Fibroblast of the aortic adventitia (primary cell): ENCODE measurements at regions not wholly inside any gene's neighbourhood (a gene's known extent, or its start where the extent isn't known, plus 50 kb on each side); places are given as distances from the start of the nearest gene placed in this dataset.

ENCODE experiments used
- DNase-seq: peaks from one replicate; pipeline ENCODE4 v3.0.0-alpha.2; 2010; ENCODE audit warnings: low read depth
- H3K4me3 ChIP-seq: 2 replicates; pipeline ENCODE4 v1.5.1; 2011; ENCODE audit warnings: low read depth, mild to moderate bottlenecking, control low read depth, low read length, moderate library complexity
- CTCF ChIP-seq: IDR thresholded peaks from 2 replicates; pipeline ENCODE4 v1.5.1; 2011; ENCODE audit warnings: mild to moderate bottlenecking, low read length, control low read depth, inconsistent platforms; ENCODE audit not compliant: insufficient read depth

- no peak for DNase-seq
- no peak overlapping the region for H3K4me3 ChIP-seq
- TF ChIP-seq CTCF: no peak
These were observed 617.3 kb upstream of the REG3G start for GRCh38 chr2:78407960-78408794.

- DNase-seq: no peak
- TF ChIP-seq CTCF: no peak
- H3K4me3 ChIP-seq: no peak overlapping the region
These were observed 616.7 kb upstream of the REG3G start for GRCh38 chr2:78408795-78409118.

DNA sequence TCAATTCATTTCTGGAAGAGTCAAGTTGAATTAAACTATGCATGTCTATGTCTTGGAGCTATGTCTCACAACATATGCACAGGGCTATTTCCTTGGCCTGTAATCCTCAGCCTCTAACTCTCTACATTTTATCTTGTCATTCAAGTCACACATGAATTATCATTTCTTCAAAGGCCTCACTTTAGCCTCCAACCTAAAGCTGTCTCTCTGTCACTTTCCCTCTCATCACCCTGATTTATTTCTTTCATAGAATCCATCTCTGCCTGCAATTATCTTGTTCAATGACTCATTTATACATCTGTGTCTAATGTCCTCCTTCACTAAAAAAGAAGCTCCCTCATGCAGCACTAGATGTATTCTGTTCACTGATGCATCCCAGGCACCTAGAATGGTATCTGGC lies 614.2 kb upstream of the REG3G start:
- no peak overlapping the region for H3K4me3 ChIP-seq
- no peak for DNase-seq
- TF ChIP-seq CTCF: no peak

GRCh38 chr2:78416625-78417300 lies 608.7 kb upstream of the REG3G start:
- no peak for TF ChIP-seq CTCF
- H3K4me3 ChIP-seq: no peak overlapping the region
- DNase-seq: no peak

DNA sequence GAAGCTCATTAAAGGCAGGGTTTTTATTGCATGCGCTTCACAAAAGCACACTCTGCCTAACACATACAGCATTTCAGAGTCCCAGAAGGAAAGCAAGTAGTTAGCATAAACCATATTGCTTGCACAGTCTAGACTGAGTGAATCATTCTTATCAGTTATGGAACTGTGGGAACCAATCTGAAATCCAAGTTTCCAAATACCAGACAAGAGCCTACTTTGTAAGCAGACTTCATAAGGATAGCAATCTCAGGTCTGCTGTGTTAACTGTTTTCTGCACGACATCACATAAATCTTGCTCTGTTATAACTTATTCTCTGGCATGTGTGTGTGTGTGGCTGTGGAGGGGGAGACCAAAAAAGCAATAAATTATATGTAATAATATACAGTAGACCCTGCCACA lies 608.1 kb upstream of the REG3G start:
- no peak overlapping the region for H3K4me3 ChIP-seq
- no peak for TF ChIP-seq CTCF
- DNase-seq: no peak

GRCh38 chr2:78418021-78418420 lies 607.5 kb upstream of the REG3G start:
- no peak for DNase-seq
- no peak for TF ChIP-seq CTCF
- no peak overlapping the region for H3K4me3 ChIP-seq
